ENCODE measurements at regions not wholly inside any gene's neighbourhood (a gene's known extent, or its start where the extent isn't known, plus 50 kb on each side); places are given as distances from the start of the nearest gene placed in this dataset.

DNA sequence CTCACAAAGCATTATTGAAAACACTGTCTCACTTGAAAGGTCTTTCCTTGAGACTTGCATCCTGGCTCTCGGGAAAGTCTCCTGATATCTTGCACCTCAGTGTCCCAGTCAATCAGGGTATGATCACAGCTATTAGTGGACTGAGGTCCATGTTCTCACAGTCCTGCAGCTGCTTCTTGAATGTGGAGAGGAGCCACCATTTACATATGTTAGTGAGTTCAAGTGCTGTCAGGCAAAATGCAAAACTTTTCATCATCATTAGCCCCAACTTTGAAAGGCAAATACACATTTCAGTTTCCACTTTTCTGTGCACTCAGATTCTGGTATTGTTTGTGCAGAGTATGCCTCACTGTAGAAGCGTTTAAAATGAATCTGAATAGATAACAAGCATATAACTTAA is 111.6 kb downstream of the SNX18 start:
- no peaks in the 10 kb centered on the region for H3F3A ChIP-seq (ENCODE audit: low read depth)
- H3K9me3 ChIP-seq (ENCODE audit: insufficient read depth, low read depth, low read length): no peaks in the 10 kb centered on the region
- no peak for TF ChIP-seq EZH2phosphoT487 (IDR thresholded peaks at IDR 0.05; ENCODE audit: borderline replicate concordance)
- TF ChIP-seq, protein P1, sequence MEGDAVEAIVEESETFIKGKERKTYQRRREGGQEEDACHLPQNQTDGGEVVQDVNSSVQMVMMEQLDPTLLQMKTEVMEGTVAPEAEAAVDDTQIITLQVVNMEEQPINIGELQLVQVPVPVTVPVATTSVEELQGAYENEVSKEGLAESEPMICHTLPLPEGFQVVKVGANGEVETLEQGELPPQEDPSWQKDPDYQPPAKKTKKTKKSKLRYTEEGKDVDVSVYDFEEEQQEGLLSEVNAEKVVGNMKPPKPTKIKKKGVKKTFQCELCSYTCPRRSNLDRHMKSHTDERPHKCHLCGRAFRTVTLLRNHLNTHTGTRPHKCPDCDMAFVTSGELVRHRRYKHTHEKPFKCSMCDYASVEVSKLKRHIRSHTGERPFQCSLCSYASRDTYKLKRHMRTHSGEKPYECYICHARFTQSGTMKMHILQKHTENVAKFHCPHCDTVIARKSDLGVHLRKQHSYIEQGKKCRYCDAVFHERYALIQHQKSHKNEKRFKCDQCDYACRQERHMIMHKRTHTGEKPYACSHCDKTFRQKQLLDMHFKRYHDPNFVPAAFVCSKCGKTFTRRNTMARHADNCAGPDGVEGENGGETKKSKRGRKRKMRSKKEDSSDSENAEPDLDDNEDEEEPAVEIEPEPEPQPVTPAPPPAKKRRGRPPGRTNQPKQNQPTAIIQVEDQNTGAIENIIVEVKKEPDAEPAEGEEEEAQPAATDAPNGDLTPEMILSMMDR (conservative IDR thresholded peaks at IDR 0.05; ENCODE audit: low read length): no peak
- H2AFZ ChIP-seq (ENCODE audit: low read length): no peak overlapping the region
- H3K9ac ChIP-seq (ENCODE audit: low read depth, low read length, poor library complexity, severe bottlenecking): no peak overlapping the region
- H3K36me3 ChIP-seq (ENCODE audit: insufficient read depth, low read length): no peaks in the 10 kb centered on the region
- no peaks in the 10 kb centered on the region for H3K79me2 ChIP-seq (ENCODE audit: insufficient read depth, low read length)
- H3K4me3 ChIP-seq (ENCODE audit: low read length, poor library complexity, severe bottlenecking): no peak overlapping the region
- H3K4me1 ChIP-seq (ENCODE audit: insufficient read depth, low read length, poor library complexity, severe bottlenecking): no peaks in the 10 kb centered on the region
- H3K27me3 ChIP-seq (ENCODE audit: insufficient read depth, low read length, poor library complexity, severe bottlenecking): no peaks in the 10 kb centered on the region
- no peak overlapping the region for H3K4me2 ChIP-seq (ENCODE audit: low read depth, low read length, poor library complexity, severe bottlenecking)
- H3K9me2 ChIP-seq (replicated peaks; ENCODE audit: low read depth, low read length): no peaks in the 10 kb centered on the region
- no peaks in the 10 kb centered on the region for H4K20me1 ChIP-seq (ENCODE audit: insufficient read depth, low read length, poor library complexity, severe bottlenecking)

DNA sequence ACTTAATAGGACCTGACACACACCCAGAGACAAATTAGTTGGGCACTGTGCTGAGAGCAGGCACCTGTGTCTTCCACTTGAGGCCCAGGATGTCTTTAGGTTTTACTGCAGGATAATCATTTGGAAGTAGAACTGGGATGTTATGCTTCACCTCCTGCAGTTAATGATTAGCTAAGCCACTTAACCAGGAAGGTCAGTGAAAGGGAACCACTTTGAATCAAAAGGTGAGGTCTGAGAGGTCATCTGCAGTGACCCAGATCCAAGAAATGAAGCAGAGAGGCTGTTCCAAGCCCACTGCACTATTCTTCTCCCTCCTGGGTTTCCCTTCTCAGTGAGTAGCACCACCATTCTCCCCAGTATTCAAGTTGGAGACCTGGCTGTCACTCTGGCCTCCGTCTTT is 110.5 kb downstream of the SNX18 start:
- no peaks in the 10 kb centered on the region for H3F3A ChIP-seq (ENCODE audit: low read depth)
- H3K79me2 ChIP-seq (ENCODE audit: insufficient read depth, low read length): no peaks in the 10 kb centered on the region
- no peak overlapping the region for H2AFZ ChIP-seq (ENCODE audit: low read length)
- TF ChIP-seq, protein P1 (conservative IDR thresholded peaks at IDR 0.05; ENCODE audit: low read length): no peak
- no peak for TF ChIP-seq EZH2phosphoT487 (IDR thresholded peaks at IDR 0.05; ENCODE audit: borderline replicate concordance)
- H3K4me1 ChIP-seq (ENCODE audit: insufficient read depth, low read length, poor library complexity, severe bottlenecking): no peaks in the 10 kb centered on the region
- no peaks in the 10 kb centered on the region for H4K20me1 ChIP-seq (ENCODE audit: insufficient read depth, low read length, poor library complexity, severe bottlenecking)
- no peaks in the 10 kb centered on the region for H3K27me3 ChIP-seq (ENCODE audit: insufficient read depth, low read length, poor library complexity, severe bottlenecking)
- no peaks in the 10 kb centered on the region for H3K9me2 ChIP-seq (replicated peaks; ENCODE audit: low read depth, low read length)
- H3K4me3 ChIP-seq (ENCODE audit: low read length, poor library complexity, severe bottlenecking): no peak overlapping the region
- no peaks in the 10 kb centered on the region for H3K9me3 ChIP-seq (ENCODE audit: insufficient read depth, low read depth, low read length)
- no peak overlapping the region for H3K9ac ChIP-seq (ENCODE audit: low read depth, low read length, poor library complexity, severe bottlenecking)
- no peak overlapping the region for H3K4me2 ChIP-seq (ENCODE audit: low read depth, low read length, poor library complexity, severe bottlenecking)
- no peaks in the 10 kb centered on the region for H3K36me3 ChIP-seq (ENCODE audit: insufficient read depth, low read length)

DNA sequence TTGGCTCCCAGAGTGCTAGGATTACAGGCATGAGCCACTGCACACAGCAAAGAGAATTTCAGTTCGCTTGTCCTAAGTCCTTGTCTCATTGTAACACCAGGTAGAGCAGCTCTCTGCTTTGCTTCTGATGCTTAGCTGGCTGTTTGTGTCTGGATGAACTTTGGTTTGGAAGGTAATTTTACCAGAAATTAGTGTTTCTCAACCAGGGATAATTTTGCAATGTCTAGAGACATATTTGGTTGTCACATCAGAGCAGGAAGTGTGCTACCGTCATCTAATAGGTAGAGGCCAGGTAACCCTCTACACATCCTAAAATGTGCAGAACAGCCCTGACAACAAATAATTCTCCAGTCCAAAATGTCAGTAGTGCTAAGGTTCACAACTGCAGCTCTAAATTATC is 108.8 kb downstream of the SNX18 start:
- Histone ChIP-seq H3K4me2 (ENCODE audit: low read depth, low read length, poor library complexity, severe bottlenecking) (no peak overlapping the region), H3K9me2 (replicated peaks; ENCODE audit: low read depth, low read length) (no peaks in the 10 kb centered on the region), H4K20me1 (ENCODE audit: insufficient read depth, low read length, poor library complexity, severe bottlenecking) (no peaks in the 10 kb centered on the region), H3K36me3 (ENCODE audit: insufficient read depth, low read length) (no peaks in the 10 kb centered on the region), H3K4me3 (ENCODE audit: low read length, poor library complexity, severe bottlenecking) (no peak overlapping the region), H2AFZ (ENCODE audit: low read length) (no peak overlapping the region), H3K9ac (ENCODE audit: low read depth, low read length, poor library complexity, severe bottlenecking) (no peak overlapping the region), H3K27me3 (ENCODE audit: insufficient read depth, low read length, poor library complexity, severe bottlenecking) (no peaks in the 10 kb centered on the region), H3K4me1 (ENCODE audit: insufficient read depth, low read length, poor library complexity, severe bottlenecking) (no peaks in the 10 kb centered on the region), H3K9me3 (ENCODE audit: insufficient read depth, low read depth, low read length) (no peaks in the 10 kb centered on the region), H3F3A (ENCODE audit: low read depth) (no peaks in the 10 kb centered on the region), H3K79me2 (ENCODE audit: insufficient read depth, low read length) (no peaks in the 10 kb centered on the region)
- TF ChIP-seq EZH2phosphoT487 (IDR thresholded peaks at IDR 0.05; ENCODE audit: borderline replicate concordance): no peak
- TF ChIP-seq, protein P1 (conservative IDR thresholded peaks at IDR 0.05; ENCODE audit: low read length): no peak

All from Loucy (cell line).